G401.6 (cell line): ENCODE measurements at regions not wholly inside any gene's neighbourhood (a gene's known extent, or its start where the extent isn't known, plus 50 kb on each side); places are given as distances from the start of the nearest gene placed in this dataset.
"Not testable (repeated sequence)": the region's sequence is repeated elsewhere in the genome, so short reads cannot be mapped to it uniquely, and the experiment has no call there.

ENCODE experiments used
- FAIRE-seq: peaks from 2 replicates; lab custom pipeline; 2012; peaks lifted over from hg19 to GRCh38; lab: Jason Lieb, UNC

GRCh38 chr7:109309790-109310189 is 740.1 kb downstream of the DNAJB9 start:
- FAIRE-seq: no peak

DNA sequence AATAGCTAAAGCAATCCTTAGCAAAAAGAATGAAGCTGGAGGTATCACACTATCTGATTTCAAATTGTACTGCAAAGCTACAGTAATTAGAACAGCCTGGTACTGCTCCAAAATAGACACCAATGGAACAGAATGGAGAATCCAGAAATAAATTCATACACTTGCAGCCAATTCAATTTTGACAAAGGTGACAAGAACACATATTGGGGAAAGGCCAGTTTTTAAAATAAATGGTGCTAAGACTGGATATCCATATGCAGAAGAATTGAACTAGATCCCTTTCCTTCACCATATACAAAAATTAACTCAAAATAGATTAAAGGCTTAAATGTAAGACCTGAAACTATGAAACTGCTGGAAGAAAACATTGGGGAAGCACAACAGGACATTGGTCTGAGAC is 748.5 kb downstream of the DNAJB9 start:
- no peak for FAIRE-seq

GRCh38 chr7:109322833-109323232 is 753.2 kb downstream of the DNAJB9 start:
- FAIRE-seq: no peak

GRCh38 chr7:109331423-109331822 is 761.7 kb downstream of the DNAJB9 start:
- peak; percentile 8 for FAIRE-seq

- no peak for FAIRE-seq
Observed at GRCh38 chr7:109335951-109336350, 766.3 kb downstream of the DNAJB9 start.

DNA sequence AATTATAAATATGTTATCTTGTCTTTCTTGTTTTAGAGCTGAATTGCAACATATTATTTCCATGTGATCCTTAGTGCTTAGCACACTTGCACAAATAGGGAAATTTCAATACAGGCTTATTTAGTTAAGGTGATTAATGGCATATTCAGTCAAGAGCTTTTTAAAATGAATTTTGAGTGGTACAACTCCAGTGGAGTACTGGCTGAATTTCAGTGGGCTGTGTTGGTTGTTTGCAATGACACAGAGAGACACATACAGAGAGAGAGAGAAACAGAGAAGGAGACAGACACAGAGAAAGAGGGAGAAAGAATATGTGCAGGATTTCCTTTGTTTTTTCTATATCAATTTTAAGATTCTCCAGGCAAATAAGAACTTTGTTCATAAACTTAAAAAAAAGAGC is 766.9 kb downstream of the DNAJB9 start:
- FAIRE-seq: no peak

DNA sequence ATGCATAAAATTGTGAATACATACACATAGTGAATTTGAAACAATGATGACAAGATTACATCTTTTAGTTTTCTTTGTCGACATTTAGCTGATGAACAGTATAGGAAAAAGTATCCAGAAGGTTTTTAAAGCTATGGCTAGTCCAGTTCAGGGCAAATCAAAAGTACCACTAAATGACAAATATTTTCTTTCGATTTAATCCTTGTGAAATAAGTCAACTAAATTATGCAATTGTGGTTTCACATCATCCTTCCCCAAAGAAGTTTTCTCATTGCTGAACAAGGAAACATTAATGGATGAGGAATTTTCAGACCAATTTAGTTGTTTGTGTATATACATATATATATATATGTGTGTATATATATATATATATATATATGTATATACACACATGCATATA is 774.0 kb downstream of the DNAJB9 start:
- no peak for FAIRE-seq

DNA sequence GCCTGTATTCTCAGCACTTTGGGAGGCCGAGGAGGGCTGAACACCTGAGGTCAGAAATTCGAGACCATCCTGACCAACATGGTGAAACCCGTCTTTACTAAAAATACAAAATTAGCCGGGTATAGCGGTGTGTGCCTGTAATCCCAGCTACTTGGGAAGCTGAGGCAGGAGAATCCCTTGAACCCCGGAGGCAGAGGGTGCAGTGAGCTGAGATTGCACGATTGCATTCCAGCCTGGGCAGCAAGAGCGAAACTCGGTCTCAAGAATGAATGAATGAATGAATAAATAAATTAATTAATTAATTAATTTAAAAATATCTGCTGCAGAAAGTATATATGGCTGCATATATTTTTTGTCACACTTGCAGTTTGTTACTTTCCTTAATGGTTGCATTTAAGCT is 781.8 kb downstream of the DNAJB9 start:
- no peak for FAIRE-seq

GRCh38 chr7:109354000-109354399 is 784.3 kb downstream of the DNAJB9 start:
- no peak for FAIRE-seq

- FAIRE-seq: no peak
Observed at GRCh38 chr7:109354552-109354951, 784.9 kb downstream of the DNAJB9 start.

DNA sequence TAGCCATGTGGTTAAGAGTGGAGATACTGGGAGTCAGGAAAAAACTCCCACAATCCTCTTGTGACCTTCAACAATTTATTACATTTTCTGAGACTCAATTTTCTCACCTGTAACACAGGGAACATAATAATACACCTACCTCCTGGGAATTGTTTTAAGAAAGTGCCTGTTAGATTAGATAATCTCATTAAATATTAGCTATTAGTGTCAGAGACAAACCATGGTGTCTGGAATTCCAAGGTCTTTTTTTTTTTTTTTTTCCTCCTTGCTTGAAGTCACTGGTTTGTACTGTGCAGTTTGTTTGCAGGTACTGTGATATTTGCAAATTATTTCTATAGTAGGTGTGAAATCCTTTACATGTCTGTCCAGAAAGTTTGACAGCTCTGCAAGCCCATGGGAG is 806.1 kb downstream of the DNAJB9 start:
- no peak for FAIRE-seq

GRCh38 chr7:109376576-109376975 is 806.9 kb downstream of the DNAJB9 start:
- no peak for FAIRE-seq

DNA sequence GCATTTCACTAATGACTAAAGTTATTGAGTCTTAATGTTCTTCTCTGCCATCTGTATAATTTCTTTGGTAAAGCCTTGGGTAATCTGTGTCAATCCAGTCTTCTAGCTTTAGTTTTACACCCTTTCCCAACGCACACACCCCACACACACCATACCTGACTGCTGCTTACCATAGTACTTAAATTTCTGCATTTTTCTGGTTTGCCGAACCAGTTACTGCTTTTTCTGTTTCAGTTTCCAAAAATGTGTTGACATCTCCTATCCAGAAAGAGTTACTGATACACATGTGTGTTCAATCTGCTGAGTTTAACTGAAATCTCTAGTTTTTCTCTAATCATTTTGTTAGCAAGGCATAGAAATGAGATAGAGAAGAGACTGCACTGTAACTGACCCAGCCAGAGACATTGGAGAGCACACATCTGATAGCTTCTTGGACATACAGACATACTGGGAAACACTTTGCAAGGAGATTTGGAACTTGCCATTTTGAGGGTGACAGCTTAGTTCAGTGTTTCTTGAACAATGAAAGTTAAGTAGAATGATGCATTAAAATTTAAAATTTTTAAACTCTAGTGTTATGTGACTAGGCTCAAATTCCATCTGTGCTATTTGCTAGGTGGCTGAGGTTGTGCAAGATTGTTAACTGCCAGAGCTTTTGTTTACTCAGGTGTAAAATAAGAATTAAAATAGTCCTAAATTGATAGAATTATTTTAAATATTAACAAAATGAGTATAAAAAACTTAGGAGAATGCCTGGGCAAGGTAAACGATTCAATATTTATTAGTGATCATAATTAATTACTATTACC is 807.6 kb downstream of the DNAJB9 start:
- FAIRE-seq: no peak

GRCh38 chr7:109386959-109387358 is 817.3 kb downstream of the DNAJB9 start:
- FAIRE-seq: no peak

DNA sequence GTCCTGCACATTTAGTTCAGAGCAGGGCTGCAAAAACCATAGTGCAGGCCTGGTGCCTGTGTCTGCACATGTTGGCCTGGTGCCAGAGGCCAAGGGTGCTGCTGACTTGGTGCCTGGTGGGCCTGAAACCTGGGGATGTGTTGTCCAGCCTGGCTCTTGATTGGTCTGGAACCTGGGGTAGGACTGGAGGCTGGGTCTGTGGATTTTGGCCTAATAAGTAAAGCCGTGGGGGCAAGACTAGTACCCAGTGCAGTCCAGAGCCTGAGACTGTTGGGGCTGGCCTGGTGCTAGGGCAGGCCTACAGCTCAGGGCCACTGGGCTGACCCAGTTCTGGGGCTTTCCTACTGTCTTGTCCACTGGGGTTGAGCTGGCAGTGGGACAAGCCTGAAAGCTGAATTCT is 817.9 kb downstream of the DNAJB9 start:
- no peak for FAIRE-seq

- no peak for FAIRE-seq
Observed at GRCh38 chr7:109391240-109391639, 821.6 kb downstream of the DNAJB9 start.

DNA sequence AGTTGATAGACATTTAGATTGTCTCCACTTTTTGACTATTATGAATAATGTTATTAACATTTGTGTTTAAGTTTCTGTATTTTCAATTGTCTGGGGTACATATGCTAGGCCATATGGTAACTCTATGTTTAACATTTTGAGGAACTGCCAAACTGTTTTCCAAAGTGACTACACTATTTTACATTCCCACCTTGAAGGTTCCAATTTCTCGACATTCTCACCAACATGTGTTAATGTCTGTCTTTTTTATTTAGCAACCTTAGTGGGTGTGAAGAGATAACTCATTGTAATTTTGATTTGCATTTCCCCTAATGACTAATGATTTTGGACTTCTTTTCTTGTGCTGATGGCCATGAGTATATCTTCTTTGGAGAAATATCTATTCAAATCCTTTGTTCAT is 832.4 kb downstream of the DNAJB9 start:
- FAIRE-seq: no peak

- FAIRE-seq: no peak
Observed at GRCh38 chr7:109407756-109408155, 838.1 kb downstream of the DNAJB9 start.

- no peak for FAIRE-seq
Observed at GRCh38 chr7:109437957-109438356, 868.3 kb downstream of the DNAJB9 start.

DNA sequence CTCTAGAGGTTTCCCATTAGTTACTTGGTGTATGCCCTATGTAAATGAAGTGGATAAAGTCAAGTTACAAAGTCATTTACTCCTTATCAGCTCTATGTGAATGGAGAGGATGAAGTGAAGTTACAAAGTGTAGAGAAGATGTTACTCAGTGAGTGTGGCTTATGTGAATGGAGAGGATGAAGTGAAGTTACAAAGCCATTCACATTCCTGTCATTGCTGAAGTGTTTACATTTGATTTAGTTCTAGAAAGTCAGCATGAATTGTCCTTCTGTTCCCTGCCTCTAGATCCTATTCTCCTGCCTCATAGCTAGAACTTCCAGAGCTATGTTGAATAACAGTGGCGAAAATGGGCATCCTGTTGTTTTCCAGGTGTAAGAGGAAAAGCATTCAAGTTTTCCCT is 880.1 kb downstream of the DNAJB9 start:
- no peak for FAIRE-seq

GRCh38 chr7:109456116-109456515 is 886.4 kb downstream of the DNAJB9 start:
- no peak for FAIRE-seq

DNA sequence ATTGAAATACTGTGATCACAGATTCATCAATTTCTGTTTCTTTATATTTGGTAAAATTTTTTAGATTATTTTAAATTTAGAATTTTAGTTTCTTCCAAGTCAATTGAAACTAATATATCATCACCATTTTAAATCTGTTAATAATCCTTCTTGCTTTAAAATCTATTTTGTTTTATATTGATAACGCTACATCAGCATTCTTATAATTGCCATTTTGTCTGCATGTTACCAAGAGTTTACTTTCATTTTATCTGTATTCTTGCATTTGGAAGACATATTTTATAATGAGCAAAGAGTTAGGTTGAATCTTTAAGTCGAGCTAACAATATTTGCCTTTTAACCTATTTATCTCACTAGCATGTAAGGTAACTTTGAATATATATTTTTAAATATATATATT is 890.6 kb downstream of the DNAJB9 start:
- FAIRE-seq: no peak

- FAIRE-seq: no peak
Observed at GRCh38 chr7:109462171-109462570, 892.5 kb downstream of the DNAJB9 start.

DNA sequence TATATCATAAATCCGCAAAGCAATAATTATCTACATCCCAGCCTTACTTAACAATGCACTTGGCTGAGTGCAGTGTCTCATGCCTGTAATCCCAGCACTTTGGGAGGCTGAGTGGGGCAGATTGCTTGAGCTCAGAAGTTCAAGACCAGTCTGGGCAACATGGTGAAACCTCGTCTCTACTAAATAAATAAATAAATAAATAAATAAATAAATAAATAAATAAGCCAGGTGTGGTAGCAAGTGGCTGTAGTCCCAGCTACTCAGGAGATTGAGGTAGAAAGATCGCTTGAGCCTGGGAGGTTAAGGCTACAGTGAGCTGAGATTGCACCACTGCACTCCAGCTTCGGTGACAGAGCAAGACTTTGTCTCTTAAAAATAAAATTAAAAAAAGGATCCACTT is 898.1 kb downstream of the DNAJB9 start:
- FAIRE-seq: not testable (repeated sequence)

- FAIRE-seq: peak; percentile 25
Observed at GRCh38 chr7:109473172-109473571, 903.5 kb downstream of the DNAJB9 start.
